Smooth muscle cell (in vitro differentiated cells): ENCODE measurements at regions not wholly inside any gene's neighbourhood (a gene's known extent, or its start where the extent isn't known, plus 50 kb on each side); places are given as distances from the start of the nearest gene placed in this dataset.

Experiments used
- DNase-seq: peaks from one replicate; lab custom pipeline; 2025; ENCODE audit not compliant: unreplicated experiment; lab: John Stamatoyannopoulos, UW
- H2AFZ ChIP-seq: fragments of 200-600 bp; sonication (generic); 2 replicates; pipeline ENCODE4 v1.6.0; 2016; ENCODE audit warnings: antibody characterized with exemption, low read depth, mild to moderate bottlenecking
- H3F3A ChIP-seq: fragments of 200-600 bp; sonication (generic); 2 replicates; pipeline ENCODE4 v1.6.0; 2017; ENCODE audit warnings: antibody characterized with exemption, low read depth
- H3K27ac ChIP-seq: fragments of 200-600 bp; sonication (generic); 2 replicates; pipeline ENCODE4 v1.5.1; 2016; ENCODE audit warnings: low read depth, mild to moderate bottlenecking
- H3K27me3 ChIP-seq: fragments of 200-600 bp; sonication (generic); 2 replicates; pipeline ENCODE4 v1.6.1; 2016; ENCODE audit warnings: low read depth, mild to moderate bottlenecking
- H3K36me3 ChIP-seq: fragments of 200-600 bp; sonication (generic); 2 replicates; pipeline ENCODE4 v1.5.1; 2016; ENCODE audit warnings: low read depth
- H3K4me1 ChIP-seq: fragments of 200-600 bp; sonication (generic); 2 replicates; pipeline ENCODE4 v1.5.1; 2016; ENCODE audit warnings: low read depth
- H3K4me2 ChIP-seq: fragments of 200-600 bp; sonication (generic); 2 replicates; pipeline ENCODE4 v1.6.0; 2016; ENCODE audit warnings: mild to moderate bottlenecking
- H3K4me3 ChIP-seq: fragments of 200-600 bp; sonication (generic); 2 replicates; pipeline ENCODE4 v1.5.1; 2016; ENCODE audit warnings: mild to moderate bottlenecking
- H3K79me2 ChIP-seq: fragments of 200-600 bp; sonication (generic); 2 replicates; pipeline ENCODE4 v1.6.0; 2016; ENCODE audit warnings: low read depth, mild to moderate bottlenecking
- H3K9ac ChIP-seq: fragments of 200-600 bp; sonication (generic); 2 replicates; pipeline ENCODE4 v1.6.0; 2016; ENCODE audit warnings: low read depth
- H3K9me3 ChIP-seq: fragments of 200-600 bp; sonication (generic); replicated peaks from 2 replicates; pipeline ENCODE4 v1.5.1; 2016; ENCODE audit warnings: low read depth
- H4K20me1 ChIP-seq: fragments of 200-600 bp; sonication (generic); 2 replicates; pipeline ENCODE4 v1.6.0; 2016; ENCODE audit warnings: low read depth
- WGBS: methylation state at CpG from one replicate; pipeline ENCODE4 v1.1.7; 2016; ENCODE audit warnings: low lambda C conversion rate; 5-methylcytosine and 5-hydroxymethylcytosine counted together
- TF ChIP-seq, protein P1 (sequence below): fragments of 200-600 bp; sonication (generic); IDR thresholded peaks from 2 replicates; pipeline ENCODE4 v1.5.1; 2017; ENCODE audit warnings: borderline replicate concordance, mild to moderate bottlenecking, antibody characterized with exemption; ENCODE audit not compliant: insufficient read depth, poor library complexity, severe bottlenecking

DNA sequence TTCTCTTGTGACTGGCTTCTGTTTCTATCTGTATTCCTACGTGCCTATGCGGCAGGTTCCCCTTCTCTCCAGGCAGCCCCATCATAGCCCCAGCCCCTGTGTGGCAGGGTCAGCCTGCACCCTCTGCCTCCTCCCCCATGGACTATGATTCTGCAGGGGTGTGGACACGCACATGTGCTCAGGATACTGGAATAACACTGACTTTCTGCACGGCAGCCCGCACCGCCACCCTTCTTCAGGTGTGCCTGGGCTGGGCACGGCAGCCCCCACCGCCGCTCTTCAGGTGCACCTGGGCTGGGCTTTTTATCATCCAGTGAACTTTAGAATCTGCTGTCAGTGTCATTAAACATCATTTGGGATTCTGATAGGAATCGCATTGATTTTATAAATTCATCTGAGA lies 202.6 kb upstream of the PPP2R2D start:
- H3K9me3 ChIP-seq, result no peaks in the 10 kb centered on the region
- no peak for DNase-seq
- WGBS, result 92% methylated on average over 10 of the region's 10 CpGs

DNA sequence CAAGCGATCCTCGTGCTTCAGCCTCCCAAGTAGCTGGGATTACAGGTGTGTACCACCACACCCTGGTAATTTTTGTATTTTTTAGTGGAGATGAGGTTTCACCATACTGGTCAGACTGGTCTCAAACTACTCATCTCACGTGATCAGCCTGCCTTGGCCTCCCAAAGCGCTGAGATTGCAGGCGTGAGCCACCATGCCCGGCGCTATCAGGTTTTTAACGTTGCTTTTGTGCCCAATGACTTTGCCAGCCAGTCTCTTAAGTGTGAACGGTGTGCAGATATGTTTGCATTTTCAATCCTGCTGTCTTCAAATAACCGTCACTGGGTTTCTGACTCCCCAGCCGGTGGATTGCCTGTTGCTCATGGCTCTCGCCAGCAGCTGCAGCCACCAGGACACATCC lies 201.8 kb upstream of the PPP2R2D start:
- no peak overlapping the region for H3K4me3 ChIP-seq
- H2AFZ ChIP-seq, result no peak overlapping the region
- no peak overlapping the region for H3K9ac ChIP-seq
- H3K4me2 ChIP-seq, result no peak overlapping the region
- H3K79me2 ChIP-seq, result no peaks in the 10 kb centered on the region
- no peaks in the 10 kb centered on the region for H3K4me1 ChIP-seq
- H4K20me1 ChIP-seq, result no peaks in the 10 kb centered on the region
- H3K9me3 ChIP-seq, result no peaks in the 10 kb centered on the region
- no peaks in the 10 kb centered on the region for H3F3A ChIP-seq
- no peak overlapping the region for H3K27ac ChIP-seq
- TF ChIP-seq, protein P1, sequence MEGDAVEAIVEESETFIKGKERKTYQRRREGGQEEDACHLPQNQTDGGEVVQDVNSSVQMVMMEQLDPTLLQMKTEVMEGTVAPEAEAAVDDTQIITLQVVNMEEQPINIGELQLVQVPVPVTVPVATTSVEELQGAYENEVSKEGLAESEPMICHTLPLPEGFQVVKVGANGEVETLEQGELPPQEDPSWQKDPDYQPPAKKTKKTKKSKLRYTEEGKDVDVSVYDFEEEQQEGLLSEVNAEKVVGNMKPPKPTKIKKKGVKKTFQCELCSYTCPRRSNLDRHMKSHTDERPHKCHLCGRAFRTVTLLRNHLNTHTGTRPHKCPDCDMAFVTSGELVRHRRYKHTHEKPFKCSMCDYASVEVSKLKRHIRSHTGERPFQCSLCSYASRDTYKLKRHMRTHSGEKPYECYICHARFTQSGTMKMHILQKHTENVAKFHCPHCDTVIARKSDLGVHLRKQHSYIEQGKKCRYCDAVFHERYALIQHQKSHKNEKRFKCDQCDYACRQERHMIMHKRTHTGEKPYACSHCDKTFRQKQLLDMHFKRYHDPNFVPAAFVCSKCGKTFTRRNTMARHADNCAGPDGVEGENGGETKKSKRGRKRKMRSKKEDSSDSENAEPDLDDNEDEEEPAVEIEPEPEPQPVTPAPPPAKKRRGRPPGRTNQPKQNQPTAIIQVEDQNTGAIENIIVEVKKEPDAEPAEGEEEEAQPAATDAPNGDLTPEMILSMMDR, result no peak
- no peaks in the 10 kb centered on the region for H3K27me3 ChIP-seq
- no peak for DNase-seq
- no peaks in the 10 kb centered on the region for H3K36me3 ChIP-seq
- WGBS, result 93% methylated on average over 12 of the region's 12 CpGs

More for the DNA sequence above, 202.6 kb upstream of the PPP2R2D start:
- TF ChIP-seq, protein P1, result no peak
- Histone ChIP-seq H3K79me2 (no peaks in the 10 kb centered on the region), H3K4me1 (no peaks in the 10 kb centered on the region), H3K4me2 (no peak overlapping the region), H3K27me3 (peaks cover 5% of the 10 kb centered on the region), H3F3A (no peaks in the 10 kb centered on the region), H3K27ac (no peak overlapping the region), H3K36me3 (no peaks in the 10 kb centered on the region), H4K20me1 (no peaks in the 10 kb centered on the region), H2AFZ (no peak overlapping the region), H3K4me3 (no peak overlapping the region), H3K9ac (no peak overlapping the region)

DNA sequence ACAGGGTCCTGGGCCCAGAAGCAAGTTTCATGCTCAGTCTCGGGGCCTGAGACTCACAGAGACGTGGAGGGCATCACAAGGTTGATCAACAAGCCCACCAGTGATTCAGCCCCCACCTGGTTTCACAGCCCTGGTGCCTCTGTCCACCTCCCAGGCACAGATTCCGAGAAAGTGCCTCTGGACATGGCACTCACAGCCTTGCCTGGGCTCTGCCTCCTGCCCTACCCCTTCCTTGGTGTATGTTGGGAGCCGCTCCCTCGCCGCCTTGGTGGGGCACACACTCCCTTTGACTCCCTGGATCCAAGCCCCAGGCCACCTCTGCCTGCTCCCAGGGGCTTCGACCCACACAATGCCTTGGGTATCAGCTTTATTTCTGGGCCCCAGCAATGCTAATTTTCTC lies 200.8 kb upstream of the PPP2R2D start:
- H3F3A ChIP-seq, result no peaks in the 10 kb centered on the region
- no peak overlapping the region for H2AFZ ChIP-seq
- TF ChIP-seq, protein P1, result no peak
- no peak overlapping the region for H3K4me2 ChIP-seq
- H4K20me1 ChIP-seq, result no peaks in the 10 kb centered on the region
- no peak for DNase-seq
- 78% methylated on average over 7 of the region's 7 CpGs for WGBS
- no peaks in the 10 kb centered on the region for H3K4me1 ChIP-seq
- no peak overlapping the region for H3K4me3 ChIP-seq
- H3K9ac ChIP-seq, result no peak overlapping the region
- H3K27me3 ChIP-seq, result no peaks in the 10 kb centered on the region
- no peak overlapping the region for H3K27ac ChIP-seq
- no peaks in the 10 kb centered on the region for H3K36me3 ChIP-seq
- H3K79me2 ChIP-seq, result no peaks in the 10 kb centered on the region
- H3K9me3 ChIP-seq, result no peaks in the 10 kb centered on the region

DNA sequence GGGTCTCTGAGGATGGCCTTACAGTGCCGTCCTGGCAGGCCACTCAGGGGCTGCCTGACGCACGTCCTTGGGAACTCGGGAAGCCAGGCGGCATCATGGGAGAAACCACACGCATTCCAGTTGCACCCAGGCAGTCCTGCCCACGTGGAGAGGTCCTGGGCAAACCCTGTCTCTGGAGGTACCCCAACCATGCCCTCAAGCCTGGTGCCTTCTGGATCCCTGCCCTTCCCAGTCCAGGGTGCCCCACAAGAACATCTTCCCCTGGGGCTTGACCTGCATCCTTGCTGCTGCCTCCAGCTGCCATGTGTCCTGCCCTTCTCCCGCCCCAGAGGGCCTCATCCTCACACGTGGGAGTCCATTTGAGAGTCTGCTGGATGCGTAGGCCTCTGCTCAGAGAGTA lies 200.3 kb upstream of the PPP2R2D start:
- no peak overlapping the region for H2AFZ ChIP-seq
- DNase-seq, result no peak
- TF ChIP-seq, protein P1, result no peak
- no peaks in the 10 kb centered on the region for H3K27me3 ChIP-seq
- no peak overlapping the region for H3K4me2 ChIP-seq
- no peaks in the 10 kb centered on the region for H3K4me1 ChIP-seq
- H4K20me1 ChIP-seq, result no peaks in the 10 kb centered on the region
- no peaks in the 10 kb centered on the region for H3K9me3 ChIP-seq
- H3K79me2 ChIP-seq, result no peaks in the 10 kb centered on the region
- 83% methylated on average over 10 of the region's 10 CpGs for WGBS
- H3K27ac ChIP-seq, result no peak overlapping the region
- H3F3A ChIP-seq, result no peaks in the 10 kb centered on the region
- no peak overlapping the region for H3K9ac ChIP-seq
- H3K36me3 ChIP-seq, result no peaks in the 10 kb centered on the region
- no peak overlapping the region for H3K4me3 ChIP-seq
